Hepatocyte (in vitro differentiated cells): ENCODE measurements at regions not wholly inside any gene's neighbourhood (a gene's known extent, or its start where the extent isn't known, plus 50 kb on each side); places are given as distances from the start of the nearest gene placed in this dataset.
A peak's percentile ranks its signal among the peaks of the same experiment; 100 is the strongest.

Experiments
- DNase-seq: peaks from one replicate; pipeline ENCODE4 v3.0.0-alpha.2; 2016; ENCODE audit warnings: low spot score
- H2AFZ ChIP-seq: fragments of 200-600 bp; sonication (generic); 2 replicates; pipeline ENCODE4 v1.6.0; 2016; ENCODE audit warnings: antibody characterized with exemption, mild to moderate bottlenecking
- H3K27ac ChIP-seq: fragments of 200-600 bp; sonication (generic); 2 replicates; pipeline ENCODE4 v1.5.1; 2016; ENCODE audit warnings: mild to moderate bottlenecking
- H3K27me3 ChIP-seq: fragments of 200-600 bp; sonication (generic); 2 replicates; pipeline ENCODE4 v1.6.1; 2016
- H3K36me3 ChIP-seq: fragments of 200-600 bp; sonication (generic); replicated peaks from 2 replicates; pipeline ENCODE4 v1.5.1; 2016; ENCODE audit warnings: low read depth; ENCODE audit not compliant: insufficient read depth
- H3K4me1 ChIP-seq: fragments of 200-600 bp; sonication (generic); 2 replicates; pipeline ENCODE4 v1.5.1; 2016; ENCODE audit warnings: mild to moderate bottlenecking, moderate library complexity; ENCODE audit not compliant: insufficient read depth
- H3K4me2 ChIP-seq: fragments of 200-600 bp; sonication (generic); 2 replicates; pipeline ENCODE4 v1.6.0; 2016
- H3K4me3 ChIP-seq: fragments of 200-600 bp; sonication (generic); 2 replicates; pipeline ENCODE4 v1.5.1; 2016; ENCODE audit warnings: mild to moderate bottlenecking
- H3K79me2 ChIP-seq: fragments of 200-600 bp; sonication (generic); 2 replicates; pipeline ENCODE4 v1.6.0; 2017; ENCODE audit warnings: mild to moderate bottlenecking
- H3K9me2 ChIP-seq: fragments of 200-600 bp; sonication (generic); replicated peaks from 2 replicates; pipeline ENCODE4 v1.6.0; 2017; ENCODE audit warnings: mild to moderate bottlenecking; ENCODE audit not compliant: insufficient read depth
- H3K9me3 ChIP-seq: fragments of 200-600 bp; sonication (generic); 2 replicates; pipeline ENCODE4 v1.5.1; 2016; ENCODE audit warnings: low read depth, mild to moderate bottlenecking
- H4K20me1 ChIP-seq: fragments of 200-600 bp; sonication (generic); 2 replicates; pipeline ENCODE4 v1.6.0; 2016; ENCODE audit warnings: mild to moderate bottlenecking; ENCODE audit not compliant: insufficient read depth, poor library complexity, severe bottlenecking
- CTCF ChIP-seq: fragments of 200-600 bp; sonication (generic); IDR thresholded peaks from 2 replicates; pipeline ENCODE4 v1.5.1; 2016; ENCODE audit warnings: antibody characterized with exemption, mild to moderate bottlenecking; ENCODE audit not compliant: poor library complexity
- EZH2 ChIP-seq: fragments of 200-600 bp; sonication (generic); IDR thresholded peaks from 2 replicates; pipeline ENCODE4 v1.6.1; 2016; ENCODE audit warnings: antibody characterized with exemption, mild to moderate bottlenecking, borderline replicate concordance
- EZH2phosphoT487 ChIP-seq: fragments of 200-600 bp; sonication (generic); IDR thresholded peaks from one replicate; pipeline ENCODE4 v1.6.1; 2018; ENCODE audit warnings: antibody characterized with exemption, mild to moderate bottlenecking, low read depth, moderate library complexity; ENCODE audit not compliant: unreplicated experiment, severe bottlenecking
- WGBS: methylation state at CpG from one replicate; pipeline ENCODE4 v1.1.6; 2016; ENCODE audit warnings: low lambda C conversion rate; ENCODE audit errors: missing lambda C conversion rate; 5-methylcytosine and 5-hydroxymethylcytosine counted together

- no peaks in the 10 kb centered on the region for H3K36me3 ChIP-seq
- peaks cover 9% of the 10 kb centered on the region for H3K27me3 ChIP-seq
- H3K4me1 ChIP-seq: no peaks in the 10 kb centered on the region
- no peaks in the 10 kb centered on the region for H4K20me1 ChIP-seq
- no peak overlapping the region for H3K4me3 ChIP-seq
- H3K9me2 ChIP-seq: no peaks in the 10 kb centered on the region
- no peaks in the 10 kb centered on the region for H3K79me2 ChIP-seq
- H2AFZ ChIP-seq: no peak overlapping the region
- TF ChIP-seq EZH2phosphoT487 (no peak), EZH2 (no peak), CTCF (no peak)
- H3K4me2 ChIP-seq: no peak overlapping the region
- no peak for DNase-seq
- no peak overlapping the region for H3K27ac ChIP-seq
- no peaks in the 10 kb centered on the region for H3K9me3 ChIP-seq
Measured at GRCh38 chr2:133976659-133977058, 277.2 kb upstream of the MGAT5 start.

GRCh38 chr2:133977405-133977804 lies 276.5 kb upstream of the MGAT5 start:
- no peaks in the 10 kb centered on the region for H3K36me3 ChIP-seq
- H3K4me3 ChIP-seq: no peak overlapping the region
- H3K4me1 ChIP-seq: no peaks in the 10 kb centered on the region
- no peak for TF ChIP-seq EZH2
- TF ChIP-seq EZH2phosphoT487: no peak
- TF ChIP-seq CTCF: no peak
- H3K9me2 ChIP-seq: no peaks in the 10 kb centered on the region
- no peak overlapping the region for H3K4me2 ChIP-seq
- no peaks in the 10 kb centered on the region for H3K9me3 ChIP-seq
- H3K27me3 ChIP-seq: peaks cover 9% of the 10 kb centered on the region
- H3K79me2 ChIP-seq: no peaks in the 10 kb centered on the region
- DNase-seq: no peak
- no peaks in the 10 kb centered on the region for H4K20me1 ChIP-seq
- H3K27ac ChIP-seq: no peak overlapping the region
- H2AFZ ChIP-seq: no peak overlapping the region
- whole genome bisulfite sequencing: 74% methylated on average over 4 of the region's 4 CpGs

DNA sequence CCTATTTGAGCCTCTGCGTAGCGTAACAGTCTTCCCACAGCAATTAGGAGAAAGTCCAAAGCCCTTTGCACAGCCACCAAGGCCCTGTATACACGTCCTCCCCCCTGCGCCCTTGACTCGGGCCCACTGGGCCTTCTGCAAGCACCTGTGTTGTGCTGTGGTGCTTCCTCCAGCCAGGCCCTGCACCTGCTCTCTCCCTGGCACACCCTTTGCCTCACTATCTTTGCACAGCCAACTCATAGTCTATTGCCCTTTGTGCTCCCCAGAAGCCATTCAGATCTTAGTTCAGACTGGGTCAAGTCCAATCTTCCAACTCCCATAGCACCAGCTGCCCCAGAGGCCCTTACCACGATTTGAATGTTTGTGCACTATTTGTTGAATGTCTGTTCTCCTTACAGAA lies 271.6 kb upstream of the MGAT5 start:
- Histone ChIP-seq H2AFZ (no peak overlapping the region), H3K79me2 (no peaks in the 10 kb centered on the region), H3K9me2 (no peaks in the 10 kb centered on the region), H3K4me1 (peaks cover 13% of the 10 kb centered on the region), H4K20me1 (no peaks in the 10 kb centered on the region), H3K27me3 (no peaks in the 10 kb centered on the region), H3K36me3 (no peaks in the 10 kb centered on the region), H3K9me3 (no peaks in the 10 kb centered on the region), H3K4me2 (no peak overlapping the region), H3K4me3 (no peak overlapping the region), H3K27ac (no peak overlapping the region)
- WGBS: 84% methylated on average over 6 of the region's 6 CpGs
- peak; percentile 12 for DNase-seq
- TF ChIP-seq CTCF (no peak), EZH2phosphoT487 (no peak), EZH2 (no peak)

GRCh38 chr2:133985563-133985962 lies 268.3 kb upstream of the MGAT5 start:
- Histone ChIP-seq H3K4me1 (peaks cover 13% of the 10 kb centered on the region), H3K27ac (no peak overlapping the region), H3K9me3 (no peaks in the 10 kb centered on the region), H2AFZ (no peak overlapping the region), H3K9me2 (no peaks in the 10 kb centered on the region), H3K79me2 (no peaks in the 10 kb centered on the region), H4K20me1 (no peaks in the 10 kb centered on the region), H3K27me3 (peaks cover 3% of the 10 kb centered on the region), H3K36me3 (no peaks in the 10 kb centered on the region), H3K4me2 (no peak overlapping the region), H3K4me3 (no peak overlapping the region)
- no peak for DNase-seq
- 95% methylated on average over 6 of the region's 6 CpGs for WGBS
- TF ChIP-seq EZH2: no peak
- no peak for TF ChIP-seq EZH2phosphoT487
- no peak for TF ChIP-seq CTCF
